ENCODE measurements at regions not wholly inside any gene's neighbourhood (a gene's known extent, or its start where the extent isn't known, plus 50 kb on each side); places are given as distances from the start of the nearest gene placed in this dataset.

DNA sequence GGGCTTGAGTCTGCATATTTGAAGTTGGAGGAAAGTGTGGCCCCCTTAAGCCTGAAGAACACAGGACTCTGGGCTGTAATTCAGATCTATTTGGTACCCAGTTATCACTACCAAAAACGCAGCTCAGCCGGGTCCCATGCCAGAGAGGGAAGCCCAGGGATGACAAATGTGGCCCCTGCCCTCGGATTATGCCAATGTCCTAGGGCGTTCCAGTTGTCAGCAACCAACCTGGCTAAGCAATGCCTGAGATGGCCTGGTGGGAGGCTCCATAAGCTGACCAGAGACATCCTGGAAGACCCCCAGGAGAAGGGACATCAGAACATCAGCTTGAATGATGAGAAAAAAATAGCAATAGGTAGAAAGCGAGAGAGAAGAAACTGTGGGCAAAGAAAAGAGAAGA, 79.6 kb upstream of the UQCRFS1 start:
- DNase-seq (ENCODE audit: low read depth in 2 of 2), result no peak

GRCh38 chr19:29293292-29293691, 80.3 kb upstream of the UQCRFS1 start:
- no peak for DNase-seq (ENCODE audit: low read depth in 2 of 2)

DNA sequence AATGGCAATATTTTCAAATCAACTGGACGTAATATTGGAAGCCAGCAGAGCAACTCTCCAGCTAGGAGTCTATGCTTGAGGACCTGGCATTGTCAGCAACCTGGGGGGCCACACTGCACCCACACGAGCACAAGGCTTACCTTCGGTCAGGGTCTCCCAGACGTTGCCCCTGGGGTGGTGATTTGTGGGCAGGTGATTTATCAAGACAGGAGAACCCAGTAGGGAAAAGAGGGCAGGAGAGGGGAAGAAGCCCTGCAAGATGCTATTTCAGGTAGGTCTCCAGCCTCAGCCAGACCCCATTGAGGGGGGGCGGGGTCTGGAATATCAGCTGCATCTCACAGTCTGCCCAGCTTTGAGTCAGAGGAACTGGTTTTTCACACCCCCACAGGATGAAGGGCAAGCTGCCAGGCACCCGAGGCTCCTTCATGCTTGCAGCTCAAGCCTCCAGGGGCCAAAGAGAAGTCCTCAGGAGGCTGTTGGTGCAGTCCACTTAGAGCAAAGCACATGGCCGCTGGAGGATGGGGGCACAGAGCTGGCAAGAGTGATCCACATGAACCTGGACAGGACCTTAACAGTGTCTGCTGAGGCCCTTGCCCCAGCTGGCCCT, 80.9 kb upstream of the UQCRFS1 start:
- no peak for DNase-seq (ENCODE audit: low read depth in 2 of 2)

- DNase-seq (ENCODE audit: low read depth in 2 of 2), result no peak
These were observed 81.4 kb upstream of the UQCRFS1 start for GRCh38 chr19:29294343-29294811.

DNA sequence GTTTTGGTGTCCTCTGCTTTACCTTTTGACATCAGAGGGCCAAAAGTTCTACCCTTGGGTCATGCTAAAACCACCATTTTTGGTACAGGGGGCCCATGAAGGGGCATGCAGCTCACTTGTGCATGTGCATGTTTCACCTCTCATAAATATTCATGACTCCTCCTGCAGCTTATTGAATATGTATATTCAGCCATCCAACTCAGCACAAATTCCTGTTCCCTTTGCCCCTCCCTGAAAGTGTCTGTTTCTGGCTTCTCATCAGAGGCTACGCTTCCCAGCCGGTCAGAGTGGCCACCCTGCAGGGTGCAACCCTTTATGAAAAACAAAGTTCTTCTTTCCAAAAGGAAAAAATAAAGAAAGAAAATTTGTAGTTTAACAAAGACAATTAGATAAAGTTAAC, 82.3 kb upstream of the UQCRFS1 start:
- no peak for DNase-seq (ENCODE audit: low read depth in 2 of 2)

DNA sequence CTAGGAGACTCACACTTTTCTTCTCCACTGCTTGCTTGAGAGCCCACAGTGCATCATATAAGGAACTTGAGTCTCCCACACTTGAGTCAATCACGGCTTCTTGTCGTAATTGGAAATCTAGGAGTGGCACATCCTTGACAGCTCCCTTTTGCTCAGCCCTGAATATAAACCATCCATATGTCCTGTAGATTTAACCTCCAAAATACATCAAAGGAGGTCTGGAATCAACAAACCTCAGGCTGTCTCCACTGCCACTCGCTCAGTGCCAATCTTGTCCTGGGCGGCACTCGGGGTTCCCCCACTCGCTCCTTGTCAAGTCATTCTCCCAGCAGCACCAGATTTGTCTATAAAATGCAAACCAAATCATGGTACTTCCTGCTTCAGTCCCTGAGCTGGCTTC, 84.4 kb upstream of the UQCRFS1 start:
- no peak for DNase-seq (ENCODE audit: low read depth in 2 of 2)

DNA sequence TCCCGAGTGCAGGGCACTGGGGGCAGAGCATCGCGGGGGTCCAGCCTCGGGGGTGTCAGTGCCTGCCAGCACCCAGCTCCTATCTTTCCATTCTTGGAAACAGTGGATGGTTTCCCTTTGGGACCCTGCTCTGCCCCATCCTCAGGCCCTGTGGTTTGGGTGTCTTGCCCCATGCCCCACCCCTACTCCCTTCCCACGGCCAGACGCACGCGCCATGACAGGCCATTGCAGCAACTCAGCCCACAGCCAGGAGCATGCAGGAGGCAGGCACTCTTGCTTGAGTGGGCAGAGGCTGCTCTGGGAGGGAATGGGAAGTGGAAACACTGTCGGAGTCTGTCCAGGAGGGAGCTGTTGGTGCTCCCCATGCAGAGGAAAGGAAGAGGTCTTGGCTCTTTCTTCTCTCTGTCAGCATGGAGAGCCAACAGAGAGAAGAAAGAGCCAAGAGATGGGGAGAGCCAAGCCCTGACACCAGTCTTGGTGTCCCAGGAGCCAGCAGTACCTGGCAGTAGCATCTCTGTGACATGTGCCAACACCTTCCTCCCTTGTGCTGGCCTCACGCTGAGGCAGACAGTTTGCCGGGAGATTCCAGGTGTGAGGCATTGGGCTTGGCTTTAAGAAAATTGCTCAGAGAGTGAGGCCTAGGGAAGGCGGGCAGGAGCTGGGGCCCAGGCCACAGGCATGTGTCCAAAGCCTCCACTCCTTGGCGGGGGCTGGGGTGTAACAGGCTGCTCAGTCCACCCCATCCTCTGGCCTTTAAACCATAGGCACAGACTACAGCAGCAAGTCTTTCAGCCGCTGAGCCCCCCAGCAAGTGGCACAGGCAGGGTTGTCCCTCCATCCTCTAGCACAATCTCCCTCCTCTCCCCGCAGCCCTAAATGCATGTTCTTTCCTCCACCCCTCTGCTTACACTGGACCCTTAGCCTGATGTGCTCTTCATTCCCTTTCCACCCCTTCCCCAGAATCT, 86.7 kb upstream of the UQCRFS1 start:
- DNase-seq (ENCODE audit: low read depth in 2 of 2), result no peak

DNA sequence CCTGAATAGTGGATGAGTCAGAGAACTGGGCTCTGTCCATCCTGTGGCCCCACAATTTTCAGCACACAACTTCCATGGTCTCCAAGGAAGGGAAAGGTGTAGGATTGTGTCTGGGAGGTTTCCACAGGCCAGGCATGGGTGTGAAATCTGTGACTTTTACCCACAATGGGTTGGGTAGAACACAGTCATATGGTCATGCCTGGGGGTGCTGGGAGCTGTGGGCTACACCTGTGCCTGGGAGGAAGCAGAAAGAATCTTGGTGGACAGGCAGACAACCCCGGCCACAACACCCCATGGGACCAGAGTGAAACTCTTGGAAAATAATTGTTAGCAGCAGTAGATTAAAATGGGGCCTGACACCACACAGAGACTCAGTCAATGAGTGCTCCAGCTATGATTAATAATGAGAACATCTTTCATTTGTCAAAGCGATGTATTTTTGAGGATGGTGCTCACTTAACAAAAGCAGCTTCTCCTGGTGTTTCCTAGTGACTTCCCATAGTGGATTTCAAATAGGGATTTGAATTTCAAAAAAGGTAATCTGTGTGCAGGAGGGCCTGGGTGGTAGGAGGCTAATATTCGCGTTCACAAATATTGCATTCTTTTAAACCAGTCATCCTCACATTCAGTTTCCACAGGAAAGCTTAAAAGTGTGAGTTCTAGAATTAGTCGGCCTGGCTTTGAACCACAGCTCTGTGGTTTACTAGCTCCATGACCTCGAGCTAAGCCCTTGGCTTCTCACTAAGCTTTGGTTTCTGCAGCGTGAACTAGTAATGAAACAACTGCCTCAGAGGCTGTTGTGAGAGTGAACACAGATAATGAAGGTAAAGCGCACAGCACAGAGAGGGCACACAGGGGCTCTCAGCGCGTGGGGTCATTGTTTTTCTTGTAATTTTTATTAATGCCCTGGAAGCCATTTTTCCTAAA, 89.3 kb upstream of the UQCRFS1 start:
- no peak for DNase-seq (ENCODE audit: low read depth in 2 of 2)

DNA sequence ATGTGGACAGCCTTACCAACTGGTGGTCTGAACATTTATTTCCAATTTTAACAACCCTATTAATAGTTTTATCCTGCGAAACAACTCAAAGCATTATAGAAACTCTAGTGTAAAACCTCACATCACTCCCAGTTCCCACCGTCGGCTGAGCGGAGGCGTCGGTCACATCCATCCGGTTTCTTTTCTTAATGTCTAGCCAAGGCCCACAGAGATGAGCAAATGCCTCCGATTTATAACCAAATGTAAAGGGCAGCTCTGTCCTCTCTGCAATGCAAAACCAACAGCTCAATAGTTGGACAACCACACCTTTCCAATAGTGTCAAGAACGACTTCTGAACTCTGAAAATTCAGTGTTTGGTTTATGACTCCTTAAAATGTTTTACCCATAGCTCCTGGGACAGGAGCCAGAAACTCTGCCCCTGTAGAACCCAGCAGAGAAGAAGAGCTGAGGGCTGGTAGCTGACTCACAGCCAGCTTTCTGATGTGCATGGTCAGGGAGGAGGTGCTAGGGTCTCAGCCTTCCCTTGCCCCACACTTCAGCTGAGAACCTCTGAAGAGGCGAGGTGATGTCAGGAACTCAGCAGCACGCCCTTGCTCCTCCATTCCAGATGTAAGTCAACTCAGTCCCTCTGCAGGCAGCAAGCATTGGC, 90.2 kb upstream of the UQCRFS1 start:
- no peak for DNase-seq (ENCODE audit: low read depth in 2 of 2)

DNA sequence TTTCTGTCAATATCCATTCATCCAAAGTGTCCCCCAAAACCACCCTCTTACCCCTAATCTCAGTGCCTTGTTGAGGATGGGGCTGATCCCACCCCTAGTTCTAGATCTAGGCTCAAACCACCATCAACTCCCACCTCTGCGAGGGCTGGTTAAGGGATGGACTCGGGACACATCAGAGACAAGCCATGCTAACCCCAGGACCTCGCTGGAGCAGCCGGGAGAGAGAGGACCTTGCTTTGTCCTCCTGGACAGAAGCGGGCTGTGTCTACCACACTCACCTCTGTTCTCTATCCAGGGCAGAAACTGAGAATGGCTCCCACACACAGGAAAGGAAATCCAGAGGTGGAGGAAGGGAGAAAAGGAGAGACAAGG, 90.8 kb upstream of the UQCRFS1 start:
- no peak for DNase-seq (ENCODE audit: low read depth in 2 of 2)

DNA sequence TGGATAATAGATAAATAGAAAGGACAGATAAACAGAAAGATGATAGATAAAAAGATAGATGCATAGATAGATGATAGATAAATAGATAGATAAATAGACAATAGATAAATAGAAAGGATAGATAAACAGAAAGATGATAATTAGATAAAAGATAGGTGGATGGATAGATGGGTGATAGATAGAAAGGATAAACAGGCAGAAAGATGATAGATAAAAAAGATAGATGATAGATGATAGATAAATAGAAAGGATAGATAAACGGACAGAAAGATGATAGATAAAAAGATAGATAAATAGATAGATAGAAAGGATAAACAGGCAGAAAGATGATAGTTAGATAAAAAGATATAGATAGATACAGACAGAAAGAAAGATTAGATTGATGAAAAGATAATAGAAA, 92.3 kb upstream of the UQCRFS1 start:
- DNase-seq (ENCODE audit: low read depth in 2 of 2), result no peak

GRCh38 chr19:29308977-29309590, 96.1 kb upstream of the UQCRFS1 start:
- no peak for DNase-seq (ENCODE audit: low read depth in 2 of 2)

DNA sequence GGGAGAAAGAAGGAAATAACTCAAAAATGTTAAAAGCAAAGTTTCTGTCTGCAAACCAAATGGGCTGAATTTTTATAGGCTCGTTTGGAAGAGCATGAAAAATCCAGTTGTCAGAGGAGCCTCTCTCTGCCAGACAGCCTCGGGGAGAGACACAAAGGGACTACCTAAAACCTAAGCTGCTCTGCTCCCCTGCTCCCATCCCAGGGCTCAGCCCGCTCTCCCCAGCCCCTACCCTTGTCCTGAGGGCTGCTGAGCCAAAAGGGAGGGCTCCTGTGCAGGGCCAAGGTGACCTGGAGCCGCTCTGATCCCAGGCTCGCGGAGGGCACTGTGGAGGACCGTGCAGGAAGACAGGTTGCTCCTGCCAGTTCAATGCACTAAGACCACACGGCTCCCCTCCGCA, 96.7 kb upstream of the UQCRFS1 start:
- no peak for DNase-seq (ENCODE audit: low read depth in 2 of 2)

GRCh38 chr19:29311191-29311790, 98.3 kb upstream of the UQCRFS1 start:
- no peak for DNase-seq (ENCODE audit: low read depth in 2 of 2)

DNA sequence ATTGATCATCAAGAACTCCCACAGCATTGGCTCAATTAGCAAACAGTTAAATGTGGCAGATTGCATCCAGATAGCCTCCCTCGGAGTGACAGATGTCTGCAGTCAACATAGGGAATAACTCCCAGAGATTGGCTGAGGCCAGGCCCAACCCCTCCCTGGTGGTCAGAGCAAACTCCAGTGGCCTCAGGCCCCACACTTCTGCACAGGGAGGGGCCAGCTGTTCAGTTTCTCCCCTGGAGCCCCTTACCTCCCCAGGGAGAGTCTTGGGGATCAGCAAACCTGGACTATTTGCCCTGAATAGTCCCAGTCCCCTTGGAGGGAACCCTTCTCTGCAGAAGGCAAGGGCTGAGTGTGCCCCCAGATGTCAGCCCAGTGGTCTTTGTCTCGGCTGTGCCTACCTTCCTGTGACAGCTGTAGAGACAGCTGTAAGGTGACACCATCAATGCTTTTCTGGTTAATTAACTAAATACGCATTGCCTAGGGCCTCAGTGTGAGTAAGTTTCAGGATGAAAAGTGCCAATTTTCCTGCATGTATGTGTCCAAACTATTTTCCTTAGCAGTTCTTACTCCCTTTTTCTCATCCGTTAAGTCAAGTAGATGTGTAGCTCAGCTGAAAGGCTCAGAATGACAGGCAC, 102.7 kb upstream of the UQCRFS1 start:
- no peak for DNase-seq (ENCODE audit: low read depth in 2 of 2)

GRCh38 chr19:29318581-29318980, 105.6 kb upstream of the UQCRFS1 start:
- DNase-seq (ENCODE audit: low read depth in 2 of 2), result no peak

DNA sequence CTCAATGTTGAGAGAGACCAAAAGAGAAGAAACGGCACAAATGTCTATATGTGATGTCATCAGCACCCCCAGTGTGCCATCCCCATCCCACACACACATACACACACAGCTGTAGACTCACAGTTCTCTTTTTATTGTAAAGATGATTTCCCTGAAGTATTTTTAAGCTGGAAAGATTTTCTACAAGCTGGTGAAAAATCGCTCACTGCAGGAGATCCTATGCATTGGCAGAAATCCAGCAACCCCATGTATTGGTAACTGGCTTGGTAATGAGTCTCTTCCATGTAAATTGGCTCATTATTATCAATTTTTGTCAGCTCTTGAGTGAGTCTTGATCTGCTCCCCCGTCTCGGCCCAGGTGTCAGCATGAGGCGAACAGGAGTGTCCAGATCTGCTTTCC, 107.1 kb upstream of the UQCRFS1 start:
- DNase-seq (ENCODE audit: low read depth in 2 of 2), result no peak

DNA sequence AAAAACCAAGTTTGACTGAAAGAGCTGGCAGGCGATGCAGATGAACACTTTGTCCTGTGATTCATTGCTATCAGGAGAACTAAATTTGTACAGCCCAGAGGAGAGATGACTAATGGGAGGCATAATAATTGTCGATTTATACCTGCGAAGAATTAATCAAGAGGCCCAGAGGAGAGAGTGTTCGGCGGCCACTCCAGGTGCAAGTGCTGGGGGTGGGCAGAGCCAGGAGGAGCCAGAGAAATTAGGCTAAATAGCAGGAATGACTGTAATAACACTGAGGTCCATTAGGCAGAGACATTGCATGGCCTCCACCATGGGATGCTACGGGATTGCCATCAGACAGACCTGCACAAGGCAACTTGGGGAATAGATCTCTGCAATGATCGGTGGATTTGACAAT, 107.7 kb upstream of the UQCRFS1 start:
- DNase-seq (ENCODE audit: low read depth in 2 of 2), result no peak

- DNase-seq (ENCODE audit: low read depth in 2 of 2), result no peak
These were observed 108.2 kb upstream of the UQCRFS1 start for GRCh38 chr19:29321116-29321515.

GRCh38 chr19:29323021-29323430, 110.1 kb upstream of the UQCRFS1 start:
- no peak for DNase-seq (ENCODE audit: low read depth in 2 of 2)

Measured in stimulated activated CD4-positive, alpha-beta T cell treated with anti-CD3 and anti-CD28 coated beads, Interleukin-1b, Interleukin-23, amount 100 ng/mL, for 1 hour (primary cell).